ENCODE measurements at regions not wholly inside any gene's neighbourhood (a gene's known extent, or its start where the extent isn't known, plus 50 kb on each side); places are given as distances from the start of the nearest gene placed in this dataset.
A peak's percentile ranks its signal among the peaks of the same experiment; 100 is the strongest.
"Not testable (repeated sequence)": the region's sequence is repeated elsewhere in the genome, so short reads cannot be mapped to it uniquely, and the experiment has no call there.

- no peak for DNase-seq
Observed at GRCh38 chr13:39895254-39895653, 239.8 kb downstream of the COG6 start.

GRCh38 chr13:39897636-39898035 is 242.2 kb downstream of the COG6 start:
- no peak for DNase-seq

- DNase-seq, result peak; percentile 27 to 56
Observed at GRCh38 chr13:39900106-39900750, 244.8 kb downstream of the COG6 start.

- DNase-seq, result no peak
Observed at GRCh38 chr13:39904959-39905358, 249.5 kb downstream of the COG6 start.

GRCh38 chr13:39909634-39910033 is 254.2 kb downstream of the COG6 start:
- DNase-seq, result no peak

GRCh38 chr13:39910041-39910440 is 254.6 kb downstream of the COG6 start:
- peak in 1 of 2 experiments; percentile 29 for DNase-seq

- no peak for DNase-seq
Observed at GRCh38 chr13:39910833-39911232, 255.4 kb downstream of the COG6 start.

GRCh38 chr13:39913339-39913738 is 257.9 kb downstream of the COG6 start:
- no peak for DNase-seq

- no peak for DNase-seq
Observed at GRCh38 chr13:39913928-39914327, 258.5 kb downstream of the COG6 start.

- DNase-seq, result no peak
Observed at GRCh38 chr13:39915418-39915817, 260.0 kb downstream of the COG6 start.

- no peak for DNase-seq
Observed at GRCh38 chr13:39916330-39916729, 260.9 kb downstream of the COG6 start.

GRCh38 chr13:39918620-39919236 is 263.3 kb downstream of the COG6 start:
- DNase-seq, result no peak

- no peak for DNase-seq
Observed at GRCh38 chr13:39920613-39921012, 265.2 kb downstream of the COG6 start.

- DNase-seq, result no peak
Observed at GRCh38 chr13:39926345-39926744, 270.9 kb downstream of the COG6 start.

GRCh38 chr13:39928261-39928660 is 272.8 kb downstream of the COG6 start:
- no peak for DNase-seq

- no peak for DNase-seq
Observed at GRCh38 chr13:39929583-39929982, 274.1 kb downstream of the COG6 start.

- no peak for DNase-seq
Observed at GRCh38 chr13:39930060-39930459, 274.6 kb downstream of the COG6 start.

- no peak for DNase-seq
Observed at GRCh38 chr13:39930544-39931444, 275.3 kb downstream of the COG6 start.

GRCh38 chr13:39931505-39931904 is 276.0 kb downstream of the COG6 start:
- no peak for DNase-seq

GRCh38 chr13:39932514-39932913 is 277.1 kb downstream of the COG6 start:
- not testable (repeated sequence) for DNase-seq

GRCh38 chr13:39935155-39935554 is 279.7 kb downstream of the COG6 start:
- DNase-seq, result no peak

- DNase-seq, result no peak
Observed at GRCh38 chr13:39938596-39938995, 283.1 kb downstream of the COG6 start.

GRCh38 chr13:39941236-39941635 is 285.8 kb downstream of the COG6 start:
- DNase-seq, result no peak

All from NCI-H526 (cell line).